ENCODE measurements at regions not wholly inside any gene's neighbourhood (a gene's known extent, or its start where the extent isn't known, plus 50 kb on each side); places are given as distances from the start of the nearest gene placed in this dataset.

- intact Hi-C loops (cut with DNase I): no loop called here
- H3K27ac ChIP-seq: no peak overlapping the region
- WGBS, 3 donors: 66 to 70% (median 66%) methylated on average over 2 of the region's 2 CpGs
- H3K27me3 ChIP-seq (ENCODE audit: insufficient read depth in 3 of 3, low read length in 2 of 3): peaks cover 0 to 3% (median 2%) of the 10 kb centered on the region in 3 donors
- H3K4me1 ChIP-seq: no peaks in the 10 kb centered on the region
- no peaks in the 10 kb centered on the region for H3K36me3 ChIP-seq (ENCODE audit: insufficient read depth in 1 of 2, low read depth in 1 of 2)
- no peak overlapping the region for H3K4me3 ChIP-seq
- ATAC-seq: no peak
- no peak for DNase-seq
- no peak for TF ChIP-seq CTCF (IDR thresholded peaks at IDR 0.05)
- no peaks in the 10 kb centered on the region for H3K9me3 ChIP-seq
Observed at GRCh38 chr2:126783341-126783740, 115.3 kb upstream of the TEX51 start.

GRCh38 chr2:126784045-126784444, 114.6 kb upstream of the TEX51 start:
- no peaks in the 10 kb centered on the region for H3K9me3 ChIP-seq
- no peak overlapping the region for H3K27ac ChIP-seq
- no peak for ATAC-seq
- no peak for DNase-seq
- H3K27me3 ChIP-seq (ENCODE audit: insufficient read depth in 3 of 3, low read length in 2 of 3): peaks cover 0 to 3% (median 2%) of the 10 kb centered on the region in 3 donors
- no peaks in the 10 kb centered on the region for H3K4me1 ChIP-seq
- no peak overlapping the region for H3K4me3 ChIP-seq
- no peaks in the 10 kb centered on the region for H3K36me3 ChIP-seq (ENCODE audit: insufficient read depth in 1 of 2, low read depth in 1 of 2)
- no peak for TF ChIP-seq CTCF (IDR thresholded peaks at IDR 0.05)
- WGBS, 3 donors: 31 to 51% (median 39%) methylated on average over 6 of the region's 6 CpGs
- intact Hi-C loops (cut with DNase I): no loop called here

- intact Hi-C loops (cut with DNase I): no loop called here
- no peak overlapping the region for H3K4me3 ChIP-seq
- H3K27ac ChIP-seq: no peak overlapping the region
- H3K9me3 ChIP-seq: no peaks in the 10 kb centered on the region
- peaks cover 0 to 3% (median 2%) of the 10 kb centered on the region in 3 donors for H3K27me3 ChIP-seq (ENCODE audit: insufficient read depth in 3 of 3, low read length in 2 of 3)
- WGBS, 3 donors: 32 to 56% (median 45%) methylated on average over 2 of the region's 2 CpGs
- no peaks in the 10 kb centered on the region for H3K4me1 ChIP-seq
- H3K36me3 ChIP-seq (ENCODE audit: insufficient read depth in 1 of 2, low read depth in 1 of 2): no peaks in the 10 kb centered on the region
- no peak for DNase-seq
- TF ChIP-seq CTCF (IDR thresholded peaks at IDR 0.05): no peak
- no peak for ATAC-seq
Observed at GRCh38 chr2:126784621-126785020, 114.1 kb upstream of the TEX51 start.

- Histone ChIP-seq H3K27me3 (ENCODE audit: insufficient read depth in 3 of 3, low read length in 2 of 3) (peaks cover 0 to 2% (median 2%) of the 10 kb centered on the region in 3 donors), H3K4me1 (no peaks in the 10 kb centered on the region), H3K27ac (no peak overlapping the region), H3K36me3 (ENCODE audit: insufficient read depth in 1 of 2, low read depth in 1 of 2) (no peaks in the 10 kb centered on the region), H3K4me3 (no peak overlapping the region), H3K9me3 (no peaks in the 10 kb centered on the region)
- 83 to 89% (median 84%) methylated on average over 3 of the region's 3 CpGs for WGBS, 3 donors
- ATAC-seq: no peak
- intact Hi-C loops (cut with DNase I): no loop called here
- TF ChIP-seq CTCF (IDR thresholded peaks at IDR 0.05): no peak
- no peak for DNase-seq
Observed at GRCh38 chr2:126785236-126785635, 113.5 kb upstream of the TEX51 start.

GRCh38 chr2:126785862-126786261, 112.8 kb upstream of the TEX51 start:
- Histone ChIP-seq H3K27me3 (ENCODE audit: insufficient read depth in 3 of 3, low read length in 2 of 3) (peaks cover 0 to 2% (median 0%) of the 10 kb centered on the region in 3 donors), H3K9me3 (no peaks in the 10 kb centered on the region), H3K4me1 (no peaks in the 10 kb centered on the region), H3K36me3 (ENCODE audit: insufficient read depth in 1 of 2, low read depth in 1 of 2) (no peaks in the 10 kb centered on the region), H3K27ac (no peak overlapping the region), H3K4me3 (no peak overlapping the region)
- 95 to 98% (median 97%) methylated on average over 2 of the region's 2 CpGs for WGBS, 3 donors
- intact Hi-C loops (cut with DNase I): no loop called here
- no peak for DNase-seq
- no peak for TF ChIP-seq CTCF (IDR thresholded peaks at IDR 0.05)
- ATAC-seq: no peak

Measured in psoas muscle (tissue), 7 donors.